GM21619 (cell line): ENCODE measurements at regions not wholly inside any gene's neighbourhood (a gene's known extent, or its start where the extent isn't known, plus 50 kb on each side); places are given as distances from the start of the nearest gene placed in this dataset.
"Not testable (repeated sequence)": the region's sequence is repeated elsewhere in the genome, so short reads cannot be mapped to it uniquely, and the experiment has no call there.

Source experiments
- ATAC-seq: cut with Tn5 transposase; IDR thresholded peaks from one replicate; pipeline ENCODE4 v1.9.1; 2021; ENCODE audit not compliant: unreplicated experiment

- ATAC-seq = no peak
Observed at GRCh38 chr1:189046127-189046526, 1431.5 kb downstream of the BRINP3 start.

GRCh38 chr1:189084811-189085210, 1392.9 kb downstream of the BRINP3 start:
- no peak for ATAC-seq

- no peak for ATAC-seq
Observed at GRCh38 chr1:189103956-189104355, 1373.7 kb downstream of the BRINP3 start.

- ATAC-seq = no peak
Observed at GRCh38 chr1:189117072-189117770, 1360.4 kb downstream of the BRINP3 start.

GRCh38 chr1:189121941-189122340, 1355.7 kb downstream of the BRINP3 start:
- no peak for ATAC-seq

- no peak for ATAC-seq
Observed at GRCh38 chr1:189125694-189126093, 1352.0 kb downstream of the BRINP3 start.

GRCh38 chr1:189131576-189131975, 1346.1 kb downstream of the BRINP3 start:
- no peak for ATAC-seq

- ATAC-seq = not testable (repeated sequence)
Observed at GRCh38 chr1:189139748-189140147, 1337.9 kb downstream of the BRINP3 start.

- ATAC-seq = no peak
Observed at GRCh38 chr1:189141056-189141455, 1336.6 kb downstream of the BRINP3 start.

- ATAC-seq = no peak
Observed at GRCh38 chr1:189149547-189150375, 1327.9 kb downstream of the BRINP3 start.

- no peak for ATAC-seq
Observed at GRCh38 chr1:189150624-189151023, 1327.0 kb downstream of the BRINP3 start.

- ATAC-seq = no peak
Observed at GRCh38 chr1:189151361-189151760, 1326.3 kb downstream of the BRINP3 start.

- ATAC-seq = no peak
Observed at GRCh38 chr1:189152685-189153084, 1325.0 kb downstream of the BRINP3 start.

GRCh38 chr1:189158155-189158554, 1319.5 kb downstream of the BRINP3 start:
- no peak for ATAC-seq

- no peak for ATAC-seq
Observed at GRCh38 chr1:189175889-189176288, 1301.8 kb downstream of the BRINP3 start.

GRCh38 chr1:189180057-189180456, 1297.6 kb downstream of the BRINP3 start:
- ATAC-seq = no peak

- ATAC-seq = no peak
Observed at GRCh38 chr1:189185097-189185496, 1292.6 kb downstream of the BRINP3 start.

- no peak for ATAC-seq
Observed at GRCh38 chr1:189192741-189193520, 1284.7 kb downstream of the BRINP3 start.

GRCh38 chr1:189205863-189206262, 1271.8 kb downstream of the BRINP3 start:
- no peak for ATAC-seq

- no peak for ATAC-seq
Observed at GRCh38 chr1:189206617-189207016, 1271.0 kb downstream of the BRINP3 start.

GRCh38 chr1:189211742-189212141, 1265.9 kb downstream of the BRINP3 start:
- no peak for ATAC-seq

GRCh38 chr1:189212606-189213005, 1265.1 kb downstream of the BRINP3 start:
- ATAC-seq = no peak
